Stimulated activated naive CD8-positive, alpha-beta T cell treated with anti-CD3 and anti-CD28 coated beads, Interleukin-15, amount 100 ng/mL, for 72 hours (primary cell): ENCODE measurements at regions not wholly inside any gene's neighbourhood (a gene's known extent, or its start where the extent isn't known, plus 50 kb on each side); places are given as distances from the start of the nearest gene placed in this dataset.

Experiments
- ATAC-seq: fragments of 150-1000 bp; cut with Tn5 transposase; 2 replicates; pipeline ENCODE4 v1.10.0; 2021; ENCODE audit warnings: mild to moderate bottlenecking, moderate library complexity
- DNase-seq, 2 donors: peaks; one replicate each; pipeline ENCODE4 v3.0.0; 2021 to 2022
- H3K27ac Mint-ChIP-seq, 2 donors: one replicate each; pipeline ENCODE4 v1.8.0; 2022; ENCODE audit warnings: mild to moderate bottlenecking in 2 of 2, mixed read lengths in 2 of 2, moderate library complexity in 2 of 2
- H3K27me3 Mint-ChIP-seq: one replicate; pipeline ENCODE4 v1.8.0; 2022; ENCODE audit warnings: mixed read lengths
- H3K4me1 Mint-ChIP-seq: one replicate; pipeline ENCODE4 v1.8.0; 2022; ENCODE audit warnings: mild to moderate bottlenecking, mixed read lengths
- H3K4me3 Mint-ChIP-seq, 2 donors: one replicate each; pipeline ENCODE4 v1.8.0; 2022; ENCODE audit warnings: mild to moderate bottlenecking in 2 of 2, mixed read lengths in 2 of 2, moderate library complexity in 1 of 2
- H3K9me3 Mint-ChIP-seq, 2 donors: one replicate each; pipeline ENCODE4 v1.8.0; 2022; ENCODE audit warnings: mixed read lengths in 2 of 2

GRCh38 chr11:119983240-119983732 lies 154.6 kb downstream of the TRIM29 start:
- Mint-ChIP-seq H3K4me1 (no peaks in the 10 kb centered on the region), H3K4me3 (no peak overlapping the region)

GRCh38 chr11:119982517-119983239 lies 155.2 kb downstream of the TRIM29 start:
- H3K9me3 Mint-ChIP-seq, result no peaks in the 10 kb centered on the region
- H3K4me1 Mint-ChIP-seq, result no peaks in the 10 kb centered on the region
- ATAC-seq, result no peak
- H3K27ac Mint-ChIP-seq, result no peak overlapping the region
- H3K27me3 Mint-ChIP-seq, result peaks cover 25% of the 10 kb centered on the region
- no peak overlapping the region for H3K4me3 Mint-ChIP-seq
- DNase-seq, result no peak

More at GRCh38 chr11:119983240-119983732, 154.6 kb downstream of the TRIM29 start:
- H3K27ac Mint-ChIP-seq, result no peak overlapping the region
- H3K27me3 Mint-ChIP-seq, result peaks cover 25% of the 10 kb centered on the region
- no peak for DNase-seq
- no peaks in the 10 kb centered on the region for H3K9me3 Mint-ChIP-seq
- no peak for ATAC-seq

GRCh38 chr11:119980431-119980830 lies 157.5 kb downstream of the TRIM29 start:
- H3K4me3 Mint-ChIP-seq, result no peak overlapping the region
- ATAC-seq, result no peak
- H3K9me3 Mint-ChIP-seq, result no peaks in the 10 kb centered on the region
- H3K27ac Mint-ChIP-seq, result no peak overlapping the region
- peaks cover 31% of the 10 kb centered on the region for H3K27me3 Mint-ChIP-seq
- no peaks in the 10 kb centered on the region for H3K4me1 Mint-ChIP-seq
- no peak for DNase-seq

- H3K27me3 Mint-ChIP-seq, result peaks cover 24% of the 10 kb centered on the region
- no peaks in the 10 kb centered on the region for H3K4me1 Mint-ChIP-seq
- DNase-seq, result no peak
- ATAC-seq, result no peak
- H3K4me3 Mint-ChIP-seq, result no peak overlapping the region
- no peaks in the 10 kb centered on the region for H3K9me3 Mint-ChIP-seq
- peak overlapping the region in 1 of 2 donors; percentile 42 for H3K27ac Mint-ChIP-seq
Observed at GRCh38 chr11:119979701-119980100, 158.2 kb downstream of the TRIM29 start.

GRCh38 chr11:119978696-119979095 lies 159.2 kb downstream of the TRIM29 start:
- H3K27ac Mint-ChIP-seq, result no peak overlapping the region
- ATAC-seq (no peak), DNase-seq (no peak)
- H3K4me3 Mint-ChIP-seq, result no peak overlapping the region
- H3K27me3 Mint-ChIP-seq, result peaks cover 22% of the 10 kb centered on the region
- H3K4me1 Mint-ChIP-seq, result no peaks in the 10 kb centered on the region
- no peaks in the 10 kb centered on the region for H3K9me3 Mint-ChIP-seq

- ATAC-seq (peak; percentile 21), DNase-seq (no peak)
- Mint-ChIP-seq H3K4me3 (no peak overlapping the region), H3K4me1 (no peaks in the 10 kb centered on the region), H3K9me3 (no peaks in the 10 kb centered on the region), H3K27ac (no peak overlapping the region), H3K27me3 (peaks cover 22% of the 10 kb centered on the region)
Observed at GRCh38 chr11:119977881-119978280, 160.0 kb downstream of the TRIM29 start.

- peaks cover 22% of the 10 kb centered on the region for H3K27me3 Mint-ChIP-seq
- no peak for ATAC-seq
Observed at GRCh38 chr11:119977561-119977860, 160.4 kb downstream of the TRIM29 start.

GRCh38 chr11:119976805-119977560 lies 160.9 kb downstream of the TRIM29 start:
- H3K9me3 Mint-ChIP-seq, result peaks cover 0 to under 1% of the 10 kb centered on the region in 2 donors
- ATAC-seq (no peak), DNase-seq (no peak)
- no peak overlapping the region for H3K27ac Mint-ChIP-seq
- peaks cover 19% of the 10 kb centered on the region for H3K27me3 Mint-ChIP-seq
- no peak overlapping the region for H3K4me3 Mint-ChIP-seq
- H3K4me1 Mint-ChIP-seq, result no peaks in the 10 kb centered on the region

More at GRCh38 chr11:119977561-119977860, 160.4 kb downstream of the TRIM29 start:
- DNase-seq, result no peak
- Mint-ChIP-seq H3K4me3 (no peak overlapping the region), H3K9me3 (no peaks in the 10 kb centered on the region), H3K27ac (no peak overlapping the region), H3K4me1 (no peaks in the 10 kb centered on the region)

- Mint-ChIP-seq H3K4me1 (no peaks in the 10 kb centered on the region), H3K27ac (no peak overlapping the region), H3K9me3 (peaks cover 0 to 4% of the 10 kb centered on the region in 2 donors), H3K4me3 (no peak overlapping the region), H3K27me3 (peaks cover 11% of the 10 kb centered on the region)
- ATAC-seq (no peak), DNase-seq (no peak)
Observed at GRCh38 chr11:119975561-119976152, 162.3 kb downstream of the TRIM29 start.

GRCh38 chr11:119974467-119974866 lies 163.4 kb downstream of the TRIM29 start:
- no peak for ATAC-seq
- no peaks in the 10 kb centered on the region for H3K4me1 Mint-ChIP-seq
- DNase-seq, result no peak
- H3K27me3 Mint-ChIP-seq, result peaks cover 11% of the 10 kb centered on the region
- H3K4me3 Mint-ChIP-seq, result no peak overlapping the region
- no peak overlapping the region for H3K27ac Mint-ChIP-seq
- peaks cover 0 to 4% of the 10 kb centered on the region in 2 donors for H3K9me3 Mint-ChIP-seq

GRCh38 chr11:119974051-119974450 lies 163.9 kb downstream of the TRIM29 start:
- Mint-ChIP-seq H3K27me3 (peaks cover 11% of the 10 kb centered on the region), H3K4me3 (no peak overlapping the region), H3K4me1 (no peaks in the 10 kb centered on the region), H3K27ac (no peak overlapping the region), H3K9me3 (peaks cover 0 to 4% of the 10 kb centered on the region in 2 donors)
- no peak for ATAC-seq
- DNase-seq, result no peak

- peaks cover 0 to 4% of the 10 kb centered on the region in 2 donors for H3K9me3 Mint-ChIP-seq
- no peak overlapping the region for H3K4me3 Mint-ChIP-seq
- H3K4me1 Mint-ChIP-seq, result no peaks in the 10 kb centered on the region
- H3K27me3 Mint-ChIP-seq, result peaks cover 7% of the 10 kb centered on the region
- ATAC-seq (no peak), DNase-seq (no peak)
- no peak overlapping the region for H3K27ac Mint-ChIP-seq
Observed at GRCh38 chr11:119972281-119972680, 165.6 kb downstream of the TRIM29 start.

GRCh38 chr11:119970555-119971304 lies 167.2 kb downstream of the TRIM29 start:
- no peaks in the 10 kb centered on the region for H3K27me3 Mint-ChIP-seq
- H3K4me3 Mint-ChIP-seq, result no peak overlapping the region
- ATAC-seq, result no peak
- peaks cover 0 to 4% of the 10 kb centered on the region in 2 donors for H3K9me3 Mint-ChIP-seq
- H3K27ac Mint-ChIP-seq, result peak overlapping the region in 1 of 2 donors; percentile 29
- DNase-seq, result no peak
- H3K4me1 Mint-ChIP-seq, result no peaks in the 10 kb centered on the region

- H3K9me3 Mint-ChIP-seq, result no peaks in the 10 kb centered on the region
- no peak for ATAC-seq
- no peak for DNase-seq
Observed at GRCh38 chr11:119964136-119965025, 173.5 kb downstream of the TRIM29 start.

More at GRCh38 chr11:119964136-119965025, 173.5 kb downstream of the TRIM29 start:
- no peak overlapping the region for H3K27ac Mint-ChIP-seq
- no peaks in the 10 kb centered on the region for H3K4me1 Mint-ChIP-seq
- peaks cover 33% of the 10 kb centered on the region for H3K27me3 Mint-ChIP-seq
- no peak overlapping the region for H3K4me3 Mint-ChIP-seq
